H1 (cell line): ENCODE measurements at regions not wholly inside any gene's neighbourhood (a gene's known extent, or its start where the extent isn't known, plus 50 kb on each side); places are given as distances from the start of the nearest gene placed in this dataset.

Experiments
- CTCF ChIA-PET: fragments of 300-600 bp; sonication (Branson Sonifier 250); formaldehyde crosslinking; loops from one replicate; lab custom pipeline; 2021; ENCODE audit not compliant: partially characterized antibody; lab: Charles Lee
- POLR2A ChIA-PET: fragments of 300-600 bp; sonication (Branson Sonifier 250); formaldehyde crosslinking; loops from one replicate; lab custom pipeline; 2021; ENCODE audit warnings: inconsistent platforms; ENCODE audit not compliant: partially characterized antibody; lab: Charles Lee
- DNase-seq, 2 experiments: peaks; one replicate each; pipeline versions ENCODE4 v3.0.0 to v3.0.0-alpha.2; 2010 to 2022; ENCODE audit warnings: low spot score in 2 of 2, low read depth in 1 of 2, mixed read lengths in 1 of 2
- FAIRE-seq: peaks from 2 replicates; lab custom pipeline; 2011; peaks lifted over from hg19 to GRCh38; lab: Jason Lieb, UNC
- H2AFZ ChIP-seq: 2 replicates; pipeline ENCODE4 v1.8.1; 2012; ENCODE audit warnings: low read length, inconsistent platforms
- H2AK5ac ChIP-seq: 2 replicates; pipeline ENCODE4 v1.6.1; 2013; ENCODE audit warnings: low read depth, low read length
- H2BK120ac ChIP-seq: replicated peaks from 2 replicates; pipeline ENCODE3; 2013; ENCODE audit warnings: low read depth, low read length, inconsistent platforms
- H2BK12ac ChIP-seq: 2 replicates; pipeline ENCODE4 v1.6.1; 2013; ENCODE audit warnings: low read depth, low read length
- H2BK15ac ChIP-seq: 2 replicates; pipeline ENCODE4 v1.6.1; 2013; ENCODE audit warnings: low read length
- H2BK20ac ChIP-seq: 2 replicates; pipeline ENCODE4 v1.6.1; 2013; ENCODE audit warnings: low read length
- H2BK5ac ChIP-seq: 2 replicates; pipeline ENCODE4 v1.6.1; 2013; ENCODE audit warnings: low read depth, low read length
- H3K14ac ChIP-seq: 2 replicates; pipeline ENCODE4 v1.6.1; 2013; ENCODE audit warnings: inconsistent platforms; ENCODE audit not compliant: insufficient read length
- H3K18ac ChIP-seq: 2 replicates; pipeline ENCODE4 v1.6.1; 2013; ENCODE audit warnings: low read length; ENCODE audit errors: extremely low read depth
- H3K23ac ChIP-seq: 2 replicates; pipeline ENCODE4 v1.6.1; 2013; ENCODE audit warnings: inconsistent platforms; ENCODE audit not compliant: insufficient read length
- H3K23me2 ChIP-seq: 2 replicates; pipeline ENCODE4 v1.6.1; 2013; ENCODE audit warnings: low read depth, low read length
- H3K27ac ChIP-seq: 2 replicates; pipeline ENCODE4 v1.6.1; 2011; ENCODE audit warnings: low read depth, low read length, inconsistent platforms
- H3K27me3 ChIP-seq, 4 experiments: replicated peaks in 1 of 4; 1 replicate in 1 of 4; 2 replicates in 3 of 4; pipeline versions ENCODE4 v1.6.1 to v1.8.1; 2011 to 2013; ENCODE audit warnings: low read length in 3 of 4, mild to moderate bottlenecking in 3 of 4, inconsistent platforms in 2 of 4, mixed read lengths in 2 of 4, moderate library complexity in 1 of 4; ENCODE audit not compliant: control insufficient read depth in 3 of 4, insufficient read depth in 3 of 4; ENCODE audit errors: extremely low read depth in 1 of 4
- H3K36me3 ChIP-seq, 4 experiments: 2 replicates each; pipeline versions ENCODE4 v1.6.1 to v1.8.1; 2011 to 2013; ENCODE audit warnings: mild to moderate bottlenecking in 4 of 4, low read length in 3 of 4, moderate library complexity in 2 of 4, control low read depth in 1 of 4, inconsistent platforms in 1 of 4; ENCODE audit not compliant: insufficient read depth in 4 of 4, control insufficient read depth in 2 of 4
- H3K4ac ChIP-seq: replicated peaks from 2 replicates; pipeline ENCODE3; 2013; ENCODE audit warnings: low read length, low read depth, mixed read lengths, inconsistent platforms; ENCODE audit not compliant: insufficient read length
- H3K4me1 ChIP-seq, 4 experiments: replicated peaks in 1 of 4; 1 replicate in 1 of 4; 2 replicates in 3 of 4; pipeline versions ENCODE4 v1.6.1 to v1.8.1; 2011 to 2013; ENCODE audit warnings: low read length in 3 of 4, inconsistent platforms in 2 of 4, mixed read lengths in 1 of 4; ENCODE audit not compliant: insufficient read depth in 4 of 4, control insufficient read depth in 3 of 4
- H3K4me2 ChIP-seq, 2 experiments: 2 replicates each; pipeline versions ENCODE4 v1.6.1 to v1.8.1; 2011 to 2013; ENCODE audit warnings: low read depth in 2 of 2, low read length in 2 of 2, control low read depth in 1 of 2, inconsistent platforms in 1 of 2, mild to moderate bottlenecking in 1 of 2; ENCODE audit not compliant: insufficient read depth in 1 of 2
- H3K4me3 ChIP-seq, 4 experiments: fragments of 200-600, 300-600 bp in 1 of 4; sonication (generic), shearing (Covaris generic), sonication (Bioruptor Twin) in 1 of 4; 2 replicates each; pipeline versions ENCODE4 v1.5.1 to v1.8.1; 2011 to 2016; ENCODE audit warnings: low read length in 4 of 4, low read depth in 3 of 4, control low read depth in 2 of 4, inconsistent platforms in 2 of 4, mild to moderate bottlenecking in 2 of 4, mixed read lengths in 1 of 4, moderate library complexity in 1 of 4; ENCODE audit not compliant: insufficient read depth in 2 of 4; ENCODE audit errors: extremely low read depth in 1 of 4
- H3K56ac ChIP-seq: replicated peaks from 2 replicates; pipeline ENCODE3; 2013; ENCODE audit warnings: low read depth, mild to moderate bottlenecking, mixed read lengths, low read length, inconsistent platforms; ENCODE audit not compliant: insufficient read length
- H3K79me1 ChIP-seq: 2 replicates; pipeline ENCODE4 v1.6.1; 2013; ENCODE audit warnings: low read depth, low read length, control low read depth
- H3K79me2 ChIP-seq, 2 experiments: 2 replicates each; pipeline versions ENCODE4 v1.6.1 to v1.8.1; 2012 to 2013; ENCODE audit warnings: low read length in 2 of 2, mild to moderate bottlenecking in 2 of 2, inconsistent platforms in 1 of 2; ENCODE audit not compliant: insufficient read depth in 2 of 2, control insufficient read depth in 1 of 2
- H3K9ac ChIP-seq, 4 experiments: replicated peaks in 1 of 4; 1 replicate in 1 of 4; 2 replicates in 3 of 4; pipeline versions ENCODE4 v1.6.1 to v1.8.1; 2011 to 2013; ENCODE audit warnings: low read depth in 3 of 4, low read length in 3 of 4, control low read depth in 2 of 4, mild to moderate bottlenecking in 2 of 4, moderate library complexity in 2 of 4, inconsistent platforms in 1 of 4; ENCODE audit errors: extremely low read depth in 1 of 4
- H3K9me3 ChIP-seq, 2 experiments: 2 replicates each; pipeline versions ENCODE4 v1.6.1 to v1.8.1; 2012 to 2013; ENCODE audit warnings: mild to moderate bottlenecking in 2 of 2, moderate library complexity in 2 of 2, control low read depth in 1 of 2, inconsistent platforms in 1 of 2, low read depth in 1 of 2, low read length in 1 of 2, mixed read lengths in 1 of 2; ENCODE audit not compliant: insufficient read depth in 2 of 2
- H4K20me1 ChIP-seq, 2 experiments: replicated peaks in 1 of 2; 2 replicates each; pipeline versions ENCODE3 to v1.8.1; 2011 to 2013; ENCODE audit warnings: inconsistent platforms in 2 of 2, low read length in 2 of 2, mild to moderate bottlenecking in 1 of 2; ENCODE audit not compliant: insufficient read depth in 2 of 2, control insufficient read depth in 1 of 2
- H4K5ac ChIP-seq: 2 replicates; pipeline ENCODE4 v1.6.1; 2013; ENCODE audit warnings: low read length, low read depth, mixed read lengths, inconsistent platforms; ENCODE audit not compliant: insufficient read length
- H4K8ac ChIP-seq: 2 replicates; pipeline ENCODE4 v1.8.0; 2013; ENCODE audit warnings: mild to moderate bottlenecking, moderate library complexity, low read length, inconsistent platforms; ENCODE audit not compliant: insufficient read depth; ENCODE audit errors: extremely low read depth
- H4K91ac ChIP-seq: replicated peaks from 2 replicates; pipeline ENCODE3; 2013; ENCODE audit warnings: low read length, mixed read lengths, inconsistent platforms; ENCODE audit not compliant: insufficient read length
- ATF3 ChIP-seq: IDR thresholded peaks from 2 replicates; pipeline ENCODE4 v1.6.1; 2011; ENCODE audit warnings: low read depth, mild to moderate bottlenecking, low read length; ENCODE audit not compliant: insufficient read depth
- EP300 ChIP-seq, 2 experiments: IDR thresholded peaks; 1 replicate in 1 of 2; 2 replicates in 1 of 2; pipeline ENCODE4 v1.6.1; 2011 to 2012; ENCODE audit warnings: low read depth in 2 of 2, low read length in 2 of 2, mild to moderate bottlenecking in 2 of 2, borderline replicate concordance in 1 of 2, inconsistent platforms in 1 of 2, moderate library complexity in 1 of 2
- EZH2 ChIP-seq: fragments of 200-600 bp; sonication (generic); IDR thresholded peaks from 2 replicates; pipeline ENCODE4 v1.7.1; 2012; ENCODE audit warnings: low read depth, mild to moderate bottlenecking, moderate library complexity, low read length, inconsistent platforms; ENCODE audit not compliant: severe bottlenecking
- FOSL1 ChIP-seq: IDR thresholded peaks from 2 replicates; pipeline ENCODE4 v1.6.1; 2011; ENCODE audit warnings: mild to moderate bottlenecking, low read depth, low read length, moderate library complexity; ENCODE audit not compliant: insufficient read depth
- MAX ChIP-seq: IDR thresholded peaks from 2 replicates; pipeline ENCODE4 v1.6.1; 2012; ENCODE audit warnings: inconsistent platforms
- POLR2AphosphoS5 ChIP-seq: IDR thresholded peaks from 2 replicates; pipeline ENCODE4 v1.6.1; 2011; ENCODE audit warnings: low read depth, low read length
- RBBP5 ChIP-seq: IDR thresholded peaks from 2 replicates; pipeline ENCODE4 v1.7.1; 2012; ENCODE audit warnings: low read depth, mild to moderate bottlenecking, inconsistent platforms, low read length, moderate library complexity, borderline replicate concordance
- SAP30 ChIP-seq: fragments of 300-600 bp; sonication (generic); IDR thresholded peaks from 2 replicates; pipeline ENCODE4 v1.7.1; 2012; ENCODE audit warnings: low read length, moderate library complexity, mild to moderate bottlenecking, inconsistent platforms; ENCODE audit not compliant: insufficient read depth, insufficient replicate concordance
- TEAD4 ChIP-seq: IDR thresholded peaks from 2 replicates; pipeline ENCODE4 v1.6.1; 2012; ENCODE audit warnings: low read depth, low read length, inconsistent platforms, mixed read lengths
- WGBS, 2 experiments: shearing (Covaris generic) in 1 of 2; methylation state at CpG; one replicate each; pipeline versions ENCODE4 v1.1.6 to v1.1.7; 2013 to 2015; ENCODE audit warnings: low lambda C conversion rate in 2 of 2, mixed read lengths in 2 of 2, inconsistent platforms in 1 of 2, low coverage in 1 of 2, missing lambda C conversion rate in 1 of 2; ENCODE audit not compliant: insufficient replicate concordance in 2 of 2, insufficient coverage in 1 of 2, insufficient read length in 1 of 2; ENCODE audit errors: extremely low coverage in 1 of 2, missing lambda C conversion rate in 1 of 2; 5-methylcytosine and 5-hydroxymethylcytosine counted together
- TF ChIP-seq, protein P1 (sequence below), 3 experiments: IDR thresholded peaks; 1 replicate in 2 of 3; 2 replicates in 1 of 3; pipeline versions ENCODE4 v1.5.1 to v1.6.1; 2011; ENCODE audit warnings: low read length in 3 of 3, mild to moderate bottlenecking in 3 of 3, inconsistent platforms in 2 of 3, low read depth in 1 of 3, moderate library complexity in 1 of 3; ENCODE audit not compliant: insufficient read depth in 1 of 3; ENCODE audit errors: control extremely low read depth in 1 of 3

DNA sequence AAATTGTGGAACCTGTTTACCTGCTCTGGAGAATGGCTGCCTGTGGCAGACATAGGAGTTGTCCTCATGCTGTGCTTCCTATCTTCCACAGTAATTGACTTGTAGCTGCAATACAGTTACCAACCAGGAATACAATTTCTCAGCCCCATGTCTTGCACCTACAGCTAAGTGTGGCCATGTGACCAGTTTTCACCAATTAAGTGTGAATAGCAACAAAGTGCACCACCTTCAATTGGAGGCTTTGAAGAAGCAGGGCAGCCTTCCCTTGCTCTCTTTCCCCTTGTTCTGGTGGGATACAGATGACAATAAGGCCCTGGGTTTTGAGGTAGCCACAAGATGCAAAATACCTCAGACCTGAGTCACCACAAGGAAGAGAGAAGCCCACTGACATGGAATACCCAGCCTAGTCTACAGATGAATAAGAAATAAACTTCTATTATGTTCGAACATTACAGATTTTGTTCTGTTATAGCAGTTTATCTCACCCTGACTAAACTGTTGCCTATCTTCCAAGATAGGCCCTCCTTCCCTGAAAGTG lies 70.2 kb upstream of the S1PR1 start:
- Histone ChIP-seq H2BK20ac (no peak overlapping the region), H2AFZ (peak overlapping the region; percentile 71; the same call in 1 of the 2 replicates), H3K27me3 (no peaks in the 10 kb centered on the region), H2BK12ac (no peak overlapping the region), H2BK5ac (no peak overlapping the region), H3K9me3 (no peaks in the 10 kb centered on the region), H3K14ac (peak overlapping the region; percentile 69), H3K4me2 (no peak overlapping the region), H3K23me2 (no peaks in the 10 kb centered on the region), H3K56ac (no peak overlapping the region), H4K20me1 (no peaks in the 10 kb centered on the region), H2BK120ac (no peak overlapping the region), H3K4me1 (peaks cover 0 to 5% (median 0%) of the 10 kb centered on the region in 4 experiments; a peak in 1 of 7 replicates), H3K4me3 (no peak overlapping the region), H3K36me3 (no peaks in the 10 kb centered on the region), H3K18ac (no peak overlapping the region), H2BK15ac (no peak overlapping the region), H4K8ac (no peak overlapping the region), H4K91ac (no peak overlapping the region), H3K79me2 (no peaks in the 10 kb centered on the region), H2AK5ac (no peak overlapping the region), H3K4ac (no peak overlapping the region), H4K5ac (no peak overlapping the region), H3K79me1 (no peaks in the 10 kb centered on the region), H3K23ac (no peak overlapping the region), H3K27ac (no peak overlapping the region), H3K9ac (no peak overlapping the region; a peak in 1 of 7 replicates)
- no peak for DNase-seq
- no peak for FAIRE-seq
- WGBS, 2 experiments = 96% methylated on average over 1 of the region's 1 CpG; no CpG with 5 or more reads in 1 of the 2 experiments
- ChIA-PET CTCF (no interaction called here), POLR2A (no interaction called here)
- TF ChIP-seq EZH2 (no peak), POLR2AphosphoS5 (no peak), EP300 (IDR thresholded peaks at IDR 0.05; ENCODE audit: borderline replicate concordance in 1 of 2, low read depth in 2 of 2, low read length in 2 of 2) (no peak), MAX (no peak), SAP30 (no peak), ATF3 (no peak), RBBP5 (no peak), FOSL1 (no peak), TEAD4 (no peak)
- TF ChIP-seq, protein P1, sequence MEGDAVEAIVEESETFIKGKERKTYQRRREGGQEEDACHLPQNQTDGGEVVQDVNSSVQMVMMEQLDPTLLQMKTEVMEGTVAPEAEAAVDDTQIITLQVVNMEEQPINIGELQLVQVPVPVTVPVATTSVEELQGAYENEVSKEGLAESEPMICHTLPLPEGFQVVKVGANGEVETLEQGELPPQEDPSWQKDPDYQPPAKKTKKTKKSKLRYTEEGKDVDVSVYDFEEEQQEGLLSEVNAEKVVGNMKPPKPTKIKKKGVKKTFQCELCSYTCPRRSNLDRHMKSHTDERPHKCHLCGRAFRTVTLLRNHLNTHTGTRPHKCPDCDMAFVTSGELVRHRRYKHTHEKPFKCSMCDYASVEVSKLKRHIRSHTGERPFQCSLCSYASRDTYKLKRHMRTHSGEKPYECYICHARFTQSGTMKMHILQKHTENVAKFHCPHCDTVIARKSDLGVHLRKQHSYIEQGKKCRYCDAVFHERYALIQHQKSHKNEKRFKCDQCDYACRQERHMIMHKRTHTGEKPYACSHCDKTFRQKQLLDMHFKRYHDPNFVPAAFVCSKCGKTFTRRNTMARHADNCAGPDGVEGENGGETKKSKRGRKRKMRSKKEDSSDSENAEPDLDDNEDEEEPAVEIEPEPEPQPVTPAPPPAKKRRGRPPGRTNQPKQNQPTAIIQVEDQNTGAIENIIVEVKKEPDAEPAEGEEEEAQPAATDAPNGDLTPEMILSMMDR (IDR thresholded peaks at IDR 0.05; ENCODE audit: control extremely low read depth in 1 of 3, insufficient read depth in 1 of 3, low read depth in 1 of 3, low read length in 3 of 3) = no peak
